Astrocyte of the cerebellum (primary cell): ENCODE measurements at regions not wholly inside any gene's neighbourhood (a gene's known extent, or its start where the extent isn't known, plus 50 kb on each side); places are given as distances from the start of the nearest gene placed in this dataset.

Experiments
- DNase-seq: peaks from one replicate; pipeline ENCODE4 v3.0.0-alpha.2; 2011; ENCODE audit warnings: low read depth
- H3K4me3 ChIP-seq: 2 replicates; pipeline ENCODE4 v1.5.1; 2011; ENCODE audit warnings: mild to moderate bottlenecking, low read depth, low read length, moderate library complexity
- CTCF ChIP-seq: IDR thresholded peaks from 2 replicates; pipeline ENCODE4 v1.5.1; 2012; ENCODE audit warnings: low read length, low read depth, moderate library complexity, mild to moderate bottlenecking; ENCODE audit errors: missing control alignments
- in situ Hi-C: cut with HindIII; loops from 2 replicates; pipeline ENCODE4 v1.10.0; 2017; ENCODE audit warnings: low sequenced_read_pairs

GRCh38 chr4:19455196-19455595 lies 796.5 kb upstream of the SLIT2 start:
- H3K4me3 ChIP-seq, result no peak overlapping the region
- in situ Hi-C loops, result no loop called here
- no peak for TF ChIP-seq CTCF
- no peak for DNase-seq

GRCh38 chr4:19438233-19438632 lies 813.5 kb upstream of the SLIT2 start:
- in situ Hi-C loops, result no loop called here
- TF ChIP-seq CTCF, result no peak
- DNase-seq, result no peak
- H3K4me3 ChIP-seq, result no peak overlapping the region

GRCh38 chr4:19437008-19437407 lies 814.7 kb upstream of the SLIT2 start:
- H3K4me3 ChIP-seq, result no peak overlapping the region
- DNase-seq, result no peak
- in situ Hi-C loops, result no loop called here
- no peak for TF ChIP-seq CTCF

- TF ChIP-seq CTCF, result no peak
- no peak overlapping the region for H3K4me3 ChIP-seq
- no peak for DNase-seq
- in situ Hi-C loops, result no loop called here
These were observed 822.0 kb upstream of the SLIT2 start for GRCh38 chr4:19429684-19430083.

- in situ Hi-C loops, result no loop called here
- H3K4me3 ChIP-seq, result no peak overlapping the region
- no peak for DNase-seq
- no peak for TF ChIP-seq CTCF
These were observed 826.6 kb upstream of the SLIT2 start for GRCh38 chr4:19425146-19425545.

- in situ Hi-C loops, result no loop called here
- TF ChIP-seq CTCF, result no peak
- DNase-seq, result no peak
- no peak overlapping the region for H3K4me3 ChIP-seq
These were observed 834.4 kb upstream of the SLIT2 start for GRCh38 chr4:19417256-19417655.

- in situ Hi-C loops, result no loop called here
- no peak overlapping the region for H3K4me3 ChIP-seq
- no peak for TF ChIP-seq CTCF
- DNase-seq, result no peak
These were observed 835.6 kb upstream of the SLIT2 start for GRCh38 chr4:19416146-19416545.
